Neural crest cell (in vitro differentiated cells): ENCODE measurements at regions not wholly inside any gene's neighbourhood (a gene's known extent, or its start where the extent isn't known, plus 50 kb on each side); places are given as distances from the start of the nearest gene placed in this dataset.

Experiments
- DNase-seq: peaks from one replicate; pipeline ENCODE4 v3.0.0; 2021; ENCODE audit warnings: low read depth, mixed read lengths, low spot score
- H3K27ac Mint-ChIP-seq: one replicate; pipeline ENCODE4 v1.8.0; 2021; ENCODE audit warnings: mild to moderate bottlenecking, mixed read lengths; ENCODE audit not compliant: unreplicated experiment
- H3K27me3 Mint-ChIP-seq: 2 replicates; pipeline ENCODE4 v1.8.0; 2021; ENCODE audit warnings: low read depth, mild to moderate bottlenecking, mixed read lengths
- H3K36me3 Mint-ChIP-seq: 2 replicates; pipeline ENCODE4 v1.8.0; 2021; ENCODE audit warnings: low read depth, mild to moderate bottlenecking, mixed read lengths
- H3K4me1 Mint-ChIP-seq: 2 replicates; pipeline ENCODE4 v1.8.0; 2021; ENCODE audit warnings: mixed read lengths
- H3K4me3 Mint-ChIP-seq: one replicate; pipeline ENCODE4 v1.8.0; 2021; ENCODE audit warnings: mild to moderate bottlenecking, mixed read lengths
- H3K9me3 Mint-ChIP-seq: 2 replicates; pipeline ENCODE4 v1.8.0; 2021; ENCODE audit warnings: mixed read lengths
- TF ChIP-seq, protein P1 (sequence below): fragments of 200-600 bp; sonication (generic); conservative IDR thresholded peaks from 2 replicates; pipeline ENCODE4 v1.5.0; 2021; ENCODE audit warnings: antibody characterized with exemption, mild to moderate bottlenecking

- TF ChIP-seq, protein P1, sequence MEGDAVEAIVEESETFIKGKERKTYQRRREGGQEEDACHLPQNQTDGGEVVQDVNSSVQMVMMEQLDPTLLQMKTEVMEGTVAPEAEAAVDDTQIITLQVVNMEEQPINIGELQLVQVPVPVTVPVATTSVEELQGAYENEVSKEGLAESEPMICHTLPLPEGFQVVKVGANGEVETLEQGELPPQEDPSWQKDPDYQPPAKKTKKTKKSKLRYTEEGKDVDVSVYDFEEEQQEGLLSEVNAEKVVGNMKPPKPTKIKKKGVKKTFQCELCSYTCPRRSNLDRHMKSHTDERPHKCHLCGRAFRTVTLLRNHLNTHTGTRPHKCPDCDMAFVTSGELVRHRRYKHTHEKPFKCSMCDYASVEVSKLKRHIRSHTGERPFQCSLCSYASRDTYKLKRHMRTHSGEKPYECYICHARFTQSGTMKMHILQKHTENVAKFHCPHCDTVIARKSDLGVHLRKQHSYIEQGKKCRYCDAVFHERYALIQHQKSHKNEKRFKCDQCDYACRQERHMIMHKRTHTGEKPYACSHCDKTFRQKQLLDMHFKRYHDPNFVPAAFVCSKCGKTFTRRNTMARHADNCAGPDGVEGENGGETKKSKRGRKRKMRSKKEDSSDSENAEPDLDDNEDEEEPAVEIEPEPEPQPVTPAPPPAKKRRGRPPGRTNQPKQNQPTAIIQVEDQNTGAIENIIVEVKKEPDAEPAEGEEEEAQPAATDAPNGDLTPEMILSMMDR: no peak
- Mint-ChIP-seq H3K4me1 (no peaks in the 10 kb centered on the region), H3K4me3 (no peak overlapping the region), H3K36me3 (peaks cover 9% of the 10 kb centered on the region), H3K9me3 (no peaks in the 10 kb centered on the region), H3K27ac (no peak overlapping the region), H3K27me3 (no peaks in the 10 kb centered on the region)
- no peak for DNase-seq
Observed at GRCh38 chr17:63337579-63337978, 108.5 kb downstream of the CYB561 start.

- H3K9me3 Mint-ChIP-seq: no peaks in the 10 kb centered on the region
- H3K4me1 Mint-ChIP-seq: no peaks in the 10 kb centered on the region
- TF ChIP-seq, protein P1: no peak
- H3K27ac Mint-ChIP-seq: no peak overlapping the region
- peaks cover 6% of the 10 kb centered on the region for H3K36me3 Mint-ChIP-seq
- H3K4me3 Mint-ChIP-seq: no peak overlapping the region
- H3K27me3 Mint-ChIP-seq: no peaks in the 10 kb centered on the region
- DNase-seq: no peak
Observed at GRCh38 chr17:63338272-63338671, 107.8 kb downstream of the CYB561 start.

- Mint-ChIP-seq H3K9me3 (no peaks in the 10 kb centered on the region), H3K4me3 (no peak overlapping the region), H3K27me3 (no peaks in the 10 kb centered on the region), H3K4me1 (no peaks in the 10 kb centered on the region), H3K36me3 (peaks cover 5% of the 10 kb centered on the region), H3K27ac (no peak overlapping the region)
- TF ChIP-seq, protein P1: no peak
- no peak for DNase-seq
Observed at GRCh38 chr17:63341276-63341675, 104.8 kb downstream of the CYB561 start.

DNA sequence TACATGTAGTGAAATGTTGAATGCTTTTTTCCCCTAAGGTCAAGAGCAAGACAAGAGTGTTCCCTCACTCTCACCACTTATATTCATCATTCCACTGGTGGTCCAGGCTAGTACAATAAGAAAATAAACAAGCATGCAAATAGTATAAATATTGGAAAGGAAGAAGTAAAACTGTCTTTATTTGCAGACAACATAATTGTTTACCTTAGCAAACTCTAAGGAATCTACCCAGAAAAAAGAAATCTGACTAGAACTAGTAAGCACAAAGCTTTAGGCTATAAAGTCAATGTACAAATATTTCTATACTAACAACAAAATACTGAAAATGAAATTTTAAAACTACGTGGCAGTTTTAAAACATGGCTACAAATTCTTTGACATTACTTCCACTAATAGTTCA is 101.7 kb downstream of the CYB561 start:
- TF ChIP-seq, protein P1: no peak
- no peak for DNase-seq
- H3K4me1 Mint-ChIP-seq: no peaks in the 10 kb centered on the region
- no peak overlapping the region for H3K4me3 Mint-ChIP-seq
- no peaks in the 10 kb centered on the region for H3K9me3 Mint-ChIP-seq
- H3K27ac Mint-ChIP-seq: no peak overlapping the region
- peaks cover 5% of the 10 kb centered on the region for H3K36me3 Mint-ChIP-seq
- no peaks in the 10 kb centered on the region for H3K27me3 Mint-ChIP-seq

GRCh38 chr17:63345611-63346010 is 100.5 kb downstream of the CYB561 start:
- no peaks in the 10 kb centered on the region for H3K9me3 Mint-ChIP-seq
- no peak for DNase-seq
- H3K36me3 Mint-ChIP-seq: peaks cover 5% of the 10 kb centered on the region
- no peak overlapping the region for H3K27ac Mint-ChIP-seq
- no peak overlapping the region for H3K4me3 Mint-ChIP-seq
- H3K27me3 Mint-ChIP-seq: no peaks in the 10 kb centered on the region
- TF ChIP-seq, protein P1: no peak
- no peaks in the 10 kb centered on the region for H3K4me1 Mint-ChIP-seq

- peaks cover 3% of the 10 kb centered on the region for H3K36me3 Mint-ChIP-seq
- TF ChIP-seq, protein P1: no peak
- no peaks in the 10 kb centered on the region for H3K4me1 Mint-ChIP-seq
- no peak overlapping the region for H3K4me3 Mint-ChIP-seq
- DNase-seq: no peak
- H3K27ac Mint-ChIP-seq: no peak overlapping the region
- H3K27me3 Mint-ChIP-seq: no peaks in the 10 kb centered on the region
- no peaks in the 10 kb centered on the region for H3K9me3 Mint-ChIP-seq
Observed at GRCh38 chr17:63347475-63347874, 98.6 kb downstream of the CYB561 start.
